ENCODE measurements at regions not wholly inside any gene's neighbourhood (a gene's known extent, or its start where the extent isn't known, plus 50 kb on each side); places are given as distances from the start of the nearest gene placed in this dataset.

GRCh38 chr5:169393907-169394306, 93.0 kb upstream of the SLIT3 start (continued):
- no peak for TF ChIP-seq PRDM15 (CRISPR knock-in tag; IDR thresholded peaks at IDR 0.05)
- no peak for TF ChIP-seq ZNF138 (CRISPR knock-in tag; conservative IDR thresholded peaks at IDR 0.05)

DNA sequence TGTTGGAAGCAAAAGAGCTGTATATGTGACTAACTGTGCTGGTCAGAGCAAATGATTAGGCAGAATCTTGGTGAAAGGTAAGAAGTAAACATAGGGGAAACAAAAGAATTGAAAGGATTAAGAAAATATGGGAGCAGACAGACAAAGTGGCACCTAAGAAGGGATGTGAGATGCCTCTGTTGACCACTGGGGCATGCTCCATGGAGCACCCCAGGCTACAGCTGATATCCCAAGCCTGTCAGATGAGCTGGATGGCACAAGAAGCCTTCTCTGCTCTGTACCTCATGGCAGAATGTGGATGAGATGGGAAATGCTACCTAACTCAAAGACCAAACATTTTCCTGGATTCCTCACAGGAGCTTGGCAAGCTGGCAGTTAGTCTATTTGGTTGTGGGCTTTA, 89.3 kb upstream of the SLIT3 start:
- Mint-ChIP-seq H3K4me3 (no peak overlapping the region), H3K9me3 (peaks cover 5% of the 10 kb centered on the region; the same call in 1 of the 2 replicates), H3K4me1 (peaks cover 7% of the 10 kb centered on the region), H3K36me3 (no peaks in the 10 kb centered on the region), H3K27me3 (ENCODE audit: low read depth) (peaks cover 4% of the 10 kb centered on the region), H3K27ac (no peak overlapping the region)
- TF ChIP-seq MYBL2 (CRISPR knock-in tag; IDR thresholded peaks at IDR 0.05) = no peak
- no peak for TF ChIP-seq ZNF671 (CRISPR knock-in tag; IDR thresholded peaks at IDR 0.05)
- TF ChIP-seq TCF7 (CRISPR knock-in tag; IDR thresholded peaks at IDR 0.05; ENCODE audit: low read depth) = no peak
- CTCF ChIA-PET = interaction anchor here (0.5 kb wide), 1 partner anchor 780 kb away, joined by 3 read pairs; no protein-coding TSS in a partner anchor
- DNase-seq (ENCODE audit: low spot score) = no peak
- POLR2A ChIA-PET = no interaction called here
- peak; percentile 67 for ATAC-seq

DNA sequence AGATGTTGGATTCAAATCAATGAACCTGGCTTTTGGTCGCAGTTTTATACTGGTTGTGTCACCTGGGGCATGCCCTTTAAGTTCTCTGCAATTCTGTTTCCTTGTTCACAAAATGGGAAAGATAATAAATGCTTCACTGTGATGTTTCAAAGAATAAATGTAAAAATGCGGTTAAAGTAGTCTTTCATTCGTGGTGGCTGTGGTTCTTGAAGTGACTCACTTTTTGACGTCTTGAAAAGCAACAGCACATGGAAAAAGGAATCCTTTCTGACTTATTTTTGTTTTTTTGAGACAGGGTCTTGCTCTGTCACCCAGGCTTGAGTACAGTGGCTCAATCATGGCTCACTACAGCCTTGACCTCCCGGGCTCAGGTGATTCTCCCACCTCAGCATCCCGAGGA, 88.4 kb upstream of the SLIT3 start:
- DNase-seq (ENCODE audit: low spot score) = no peak
- POLR2A ChIA-PET = no interaction called here
- no peak for ATAC-seq

More for the DNA sequence above, 88.4 kb upstream of the SLIT3 start:
- H3K4me3 Mint-ChIP-seq = no peak overlapping the region
- no peaks in the 10 kb centered on the region for H3K36me3 Mint-ChIP-seq
- no peak overlapping the region for H3K27ac Mint-ChIP-seq
- peaks cover 5% of the 10 kb centered on the region; the same call in 1 of the 2 replicates for H3K9me3 Mint-ChIP-seq
- H3K27me3 Mint-ChIP-seq (ENCODE audit: low read depth) = peaks cover 4% of the 10 kb centered on the region
- CTCF ChIA-PET = no interaction called here
- no peak for TF ChIP-seq ZNF671 (CRISPR knock-in tag; IDR thresholded peaks at IDR 0.05)
- no peak for TF ChIP-seq MLX (CRISPR knock-in tag; IDR thresholded peaks at IDR 0.05)
- TF ChIP-seq, protein P1, sequence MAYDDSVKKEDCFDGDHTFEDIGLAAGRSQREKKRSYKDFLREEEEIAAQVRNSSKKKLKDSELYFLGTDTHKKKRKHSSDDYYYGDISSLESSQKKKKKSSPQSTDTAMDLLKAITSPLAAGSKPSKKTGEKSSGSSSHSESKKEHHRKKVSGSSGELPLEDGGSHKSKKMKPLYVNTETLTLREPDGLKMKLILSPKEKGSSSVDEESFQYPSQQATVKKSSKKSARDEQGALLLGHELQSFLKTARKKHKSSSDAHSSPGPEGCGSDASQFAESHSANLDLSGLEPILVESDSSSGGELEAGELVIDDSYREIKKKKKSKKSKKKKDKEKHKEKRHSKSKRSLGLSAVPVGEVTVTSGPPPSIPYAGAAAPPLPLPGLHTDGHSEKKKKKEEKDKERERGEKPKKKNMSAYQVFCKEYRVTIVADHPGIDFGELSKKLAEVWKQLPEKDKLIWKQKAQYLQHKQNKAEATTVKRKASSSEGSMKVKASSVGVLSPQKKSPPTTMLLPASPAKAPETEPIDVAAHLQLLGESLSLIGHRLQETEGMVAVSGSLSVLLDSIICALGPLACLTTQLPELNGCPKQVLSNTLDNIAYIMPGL (CRISPR knock-in tag; IDR thresholded peaks at IDR 0.05) = no peak
- no peak for TF ChIP-seq NR3C1 (CRISPR knock-in tag; conservative IDR thresholded peaks at IDR 0.05; ENCODE audit: low read depth)
- TF ChIP-seq, protein P2, sequence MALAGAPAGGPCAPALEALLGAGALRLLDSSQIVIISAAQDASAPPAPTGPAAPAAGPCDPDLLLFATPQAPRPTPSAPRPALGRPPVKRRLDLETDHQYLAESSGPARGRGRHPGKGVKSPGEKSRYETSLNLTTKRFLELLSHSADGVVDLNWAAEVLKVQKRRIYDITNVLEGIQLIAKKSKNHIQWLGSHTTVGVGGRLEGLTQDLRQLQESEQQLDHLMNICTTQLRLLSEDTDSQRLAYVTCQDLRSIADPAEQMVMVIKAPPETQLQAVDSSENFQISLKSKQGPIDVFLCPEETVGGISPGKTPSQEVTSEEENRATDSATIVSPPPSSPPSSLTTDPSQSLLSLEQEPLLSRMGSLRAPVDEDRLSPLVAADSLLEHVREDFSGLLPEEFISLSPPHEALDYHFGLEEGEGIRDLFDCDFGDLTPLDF (CRISPR knock-in tag; IDR thresholded peaks at IDR 0.05) = no peak
- TF ChIP-seq SMAD3 (CRISPR knock-in tag; IDR thresholded peaks at IDR 0.05; ENCODE audit: borderline replicate concordance) = no peak
- no peak for TF ChIP-seq EMX1 (CRISPR knock-in tag; IDR thresholded peaks at IDR 0.05)
- TF ChIP-seq, protein P3, sequence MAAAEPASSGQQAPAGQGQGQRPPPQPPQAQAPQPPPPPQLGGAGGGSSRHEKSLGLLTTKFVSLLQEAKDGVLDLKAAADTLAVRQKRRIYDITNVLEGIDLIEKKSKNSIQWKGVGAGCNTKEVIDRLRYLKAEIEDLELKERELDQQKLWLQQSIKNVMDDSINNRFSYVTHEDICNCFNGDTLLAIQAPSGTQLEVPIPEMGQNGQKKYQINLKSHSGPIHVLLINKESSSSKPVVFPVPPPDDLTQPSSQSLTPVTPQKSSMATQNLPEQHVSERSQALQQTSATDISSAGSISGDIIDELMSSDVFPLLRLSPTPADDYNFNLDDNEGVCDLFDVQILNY (CRISPR knock-in tag; IDR thresholded peaks at IDR 0.05) = no peak
- TF ChIP-seq ZNF232 (CRISPR knock-in tag; IDR thresholded peaks at IDR 0.05) = no peak
- TF ChIP-seq, protein P4, sequence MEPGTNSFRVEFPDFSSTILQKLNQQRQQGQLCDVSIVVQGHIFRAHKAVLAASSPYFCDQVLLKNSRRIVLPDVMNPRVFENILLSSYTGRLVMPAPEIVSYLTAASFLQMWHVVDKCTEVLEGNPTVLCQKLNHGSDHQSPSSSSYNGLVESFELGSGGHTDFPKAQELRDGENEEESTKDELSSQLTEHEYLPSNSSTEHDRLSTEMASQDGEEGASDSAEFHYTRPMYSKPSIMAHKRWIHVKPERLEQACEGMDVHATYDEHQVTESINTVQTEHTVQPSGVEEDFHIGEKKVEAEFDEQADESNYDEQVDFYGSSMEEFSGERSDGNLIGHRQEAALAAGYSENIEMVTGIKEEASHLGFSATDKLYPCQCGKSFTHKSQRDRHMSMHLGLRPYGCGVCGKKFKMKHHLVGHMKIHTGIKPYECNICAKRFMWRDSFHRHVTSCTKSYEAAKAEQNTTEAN (CRISPR knock-in tag; IDR thresholded peaks at IDR 0.05) = no peak
- no peak for TF ChIP-seq ETV6 (CRISPR knock-in tag; IDR thresholded peaks at IDR 0.05)
- no peak for TF ChIP-seq HMGA2 (CRISPR knock-in tag; IDR thresholded peaks at IDR 0.05)
- TF ChIP-seq ZNF317 (CRISPR knock-in tag; IDR thresholded peaks at IDR 0.05; ENCODE audit: borderline replicate concordance, low read depth) = no peak
- H3K4me1 Mint-ChIP-seq = peaks cover under 1% of the 10 kb centered on the region; the same call in 1 of the 2 replicates

All from WTC11 (cell line).